Stomach (tissue), 4 donors: ENCODE measurements at regions not wholly inside any gene's neighbourhood (a gene's known extent, or its start where the extent isn't known, plus 50 kb on each side); places are given as distances from the start of the nearest gene placed in this dataset.

Experiments used
- CTCF ChIP-seq, 7 experiments: fragments of 450-650 bp in 4 of 7; fragments of 200-600 bp in 3 of 7; sonication (generic) in 3 of 7; IDR thresholded peaks; one replicate each; pipeline ENCODE4 v1.5.1; 2016 to 2019; ENCODE audit warnings: antibody characterized with exemption in 7 of 7, control low read depth in 2 of 7, mild to moderate bottlenecking in 1 of 7
- EP300 ChIP-seq: sonication (generic); formaldehyde crosslinking; IDR thresholded peaks from one replicate; pipeline ENCODE4 v1.6.1; 2017; ENCODE audit warnings: antibody characterized with exemption
- POLR2A ChIP-seq, 4 donors: fragments of 450-650 bp; IDR thresholded peaks; one replicate each; pipeline ENCODE4 v1.6.1; 2016; ENCODE audit warnings: antibody characterized with exemption in 4 of 4, control low read depth in 2 of 4, mild to moderate bottlenecking in 1 of 4, moderate library complexity in 1 of 4
- POLR2AphosphoS5 ChIP-seq, 3 donors: sonication (generic); formaldehyde crosslinking; IDR thresholded peaks; one replicate each; pipeline ENCODE4 v1.6.1; 2016; ENCODE audit warnings: antibody characterized with exemption in 3 of 3

- TF ChIP-seq CTCF (IDR thresholded peaks at IDR 0.05) (no peak), POLR2A (IDR thresholded peaks at IDR 0.05) (no peak), POLR2AphosphoS5 (IDR thresholded peaks at IDR 0.05) (no peak), EP300 (no peak)
These were observed 93.2 kb upstream of the IL15 start for GRCh38 chr4:141543176-141543575.
